Activated CD8-positive, alpha-beta memory T cell treated with anti-CD3 and anti-CD28 coated beads, Interleukin-2, amount 50 U/mL, for 4 hours (primary cell): ENCODE measurements at regions not wholly inside any gene's neighbourhood (a gene's known extent, or its start where the extent isn't known, plus 50 kb on each side); places are given as distances from the start of the nearest gene placed in this dataset.

Source experiments
- DNase-seq: peaks from one replicate; pipeline ENCODE4 v3.0.0-alpha.2; 2020

DNA sequence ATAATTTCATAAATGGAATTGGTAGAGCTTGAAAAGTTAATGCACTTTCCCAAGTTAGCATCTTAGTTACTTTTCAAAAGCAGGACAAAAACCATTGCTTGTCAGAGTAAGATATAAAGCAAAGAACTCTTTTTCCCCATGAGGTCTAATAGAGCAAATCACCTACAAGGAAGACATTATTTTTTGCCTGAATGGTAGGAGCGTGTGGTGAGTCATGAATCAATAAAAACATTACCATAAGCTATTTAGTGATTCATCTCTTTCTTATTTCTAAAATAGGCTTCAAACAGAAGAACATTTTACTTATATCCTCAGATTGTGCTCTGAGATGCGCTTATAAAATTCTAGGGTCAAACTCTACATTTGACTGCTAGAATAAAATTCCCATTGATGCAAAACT lies 109.4 kb upstream of the GPRIN3 start:
- no peak for DNase-seq

- DNase-seq = no peak
These were observed 105.9 kb upstream of the GPRIN3 start for GRCh38 chr4:89413518-89413917.

DNA sequence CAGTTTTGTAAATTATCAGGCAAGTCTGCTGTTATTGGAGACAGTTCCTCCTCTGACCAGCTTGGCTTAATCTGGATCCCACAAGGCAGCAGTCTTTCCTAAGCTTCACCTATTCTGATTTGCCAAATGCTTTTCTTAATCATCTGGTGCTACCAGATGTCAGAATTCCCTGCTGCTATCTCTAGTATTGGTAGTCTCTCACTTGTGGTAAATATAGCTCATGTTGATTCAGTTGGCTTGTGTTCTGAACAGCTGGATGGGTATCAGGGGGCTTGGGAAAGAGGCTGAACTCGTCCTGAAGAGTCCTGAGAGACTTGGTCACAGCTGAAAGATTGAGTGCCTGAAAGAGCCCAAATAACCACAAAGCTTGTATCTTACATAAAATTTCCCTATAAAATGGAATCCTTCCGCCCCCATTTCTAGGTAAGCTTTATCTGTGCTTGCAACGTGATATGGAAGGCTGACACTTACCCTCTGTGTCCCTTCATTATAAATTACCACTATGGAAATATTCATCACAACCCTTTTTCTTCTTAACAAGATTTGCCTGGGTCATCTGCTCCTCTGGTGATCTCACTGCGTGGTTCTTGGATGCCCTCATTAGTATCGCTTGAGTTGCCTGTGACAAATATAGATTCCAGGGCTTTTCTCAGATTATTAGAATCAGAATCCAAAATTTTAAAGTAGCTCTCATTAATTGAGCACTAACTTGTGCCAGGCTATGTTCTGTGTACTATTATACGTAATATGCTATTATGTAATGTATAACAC lies 104.1 kb upstream of the GPRIN3 start:
- DNase-seq = no peak

- no peak for DNase-seq
These were observed 103.1 kb upstream of the GPRIN3 start for GRCh38 chr4:89410687-89411086.

GRCh38 chr4:89404530-89404929 lies 96.9 kb upstream of the GPRIN3 start:
- DNase-seq = no peak

GRCh38 chr4:89403826-89404225 lies 96.2 kb upstream of the GPRIN3 start:
- DNase-seq = no peak

DNA sequence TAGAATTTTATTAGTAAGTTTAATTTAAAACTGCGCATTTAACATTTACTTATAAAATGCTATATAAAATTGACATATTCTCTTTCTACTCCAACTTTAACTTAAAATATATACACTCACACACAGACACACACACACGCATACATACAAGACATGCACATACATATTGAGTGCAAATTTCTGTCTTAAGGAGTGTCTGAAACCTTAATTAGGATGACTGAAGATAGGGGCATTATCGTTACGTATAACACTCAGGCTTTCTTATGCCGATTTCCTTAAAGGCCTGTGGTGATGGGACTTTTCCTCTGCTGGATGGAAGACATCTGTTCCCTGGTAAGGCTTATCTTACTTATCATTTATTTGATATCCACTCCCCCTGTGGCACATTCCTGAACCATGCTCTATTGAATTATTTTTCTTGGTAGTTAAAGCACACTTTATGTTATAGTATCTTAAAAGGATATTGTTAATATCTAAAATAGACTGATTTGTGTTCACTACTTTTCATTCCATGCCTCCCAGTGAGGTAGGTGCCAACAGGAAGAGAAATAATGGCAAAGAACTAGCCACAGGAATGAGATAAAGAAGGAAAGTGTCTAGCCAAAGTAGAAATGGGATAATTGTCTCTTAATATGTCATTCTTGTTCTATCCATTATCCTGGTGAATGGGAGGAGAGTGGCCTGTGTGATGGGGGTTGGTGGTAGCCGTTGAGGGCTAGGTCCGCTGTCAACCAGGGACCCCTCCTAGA lies 92.9 kb upstream of the GPRIN3 start:
- no peak for DNase-seq

- DNase-seq = no peak
These were observed 91.0 kb upstream of the GPRIN3 start for GRCh38 chr4:89398644-89399043.

GRCh38 chr4:89398146-89398545 lies 90.5 kb upstream of the GPRIN3 start:
- no peak for DNase-seq

DNA sequence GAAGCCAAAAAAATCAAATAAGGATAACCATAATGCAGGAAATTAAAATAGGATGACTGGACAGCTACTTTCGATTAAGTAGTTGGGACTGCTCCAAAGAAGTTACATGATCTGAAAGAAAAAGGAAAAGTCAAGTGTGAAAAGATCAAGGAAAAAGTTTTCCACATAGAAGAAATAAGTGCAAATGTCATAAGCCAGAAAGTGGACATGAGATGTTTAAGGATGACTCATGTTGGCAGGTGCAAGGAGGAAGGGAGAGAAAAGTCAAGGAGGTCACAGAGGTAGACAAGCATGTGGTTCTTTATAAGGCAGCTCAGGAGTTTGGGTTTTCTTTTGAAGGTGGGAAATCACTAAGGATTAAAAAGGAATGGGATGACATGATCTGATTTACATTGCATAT lies 89.8 kb upstream of the GPRIN3 start:
- no peak for DNase-seq

DNA sequence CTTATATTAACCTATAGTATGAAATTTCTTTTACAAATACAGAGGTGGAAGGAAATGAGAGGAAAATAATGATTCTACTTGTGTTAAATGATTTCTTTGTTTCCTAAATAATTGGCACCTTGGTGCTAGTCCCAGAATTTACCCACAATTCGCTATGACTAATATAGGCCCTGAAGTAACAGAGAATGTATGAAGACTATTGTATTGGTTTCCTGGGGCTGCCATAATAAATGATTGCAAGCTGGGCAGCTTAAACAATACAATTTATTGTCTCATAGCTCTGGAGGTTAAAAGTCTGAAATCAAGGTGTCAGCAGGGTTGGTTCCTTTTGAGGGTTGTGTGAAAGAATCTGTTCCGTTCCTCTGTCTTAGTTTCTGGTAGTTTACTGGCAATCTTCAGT lies 74.8 kb upstream of the GPRIN3 start:
- DNase-seq = no peak

GRCh38 chr4:89380980-89381379 lies 73.4 kb upstream of the GPRIN3 start:
- no peak for DNase-seq

DNA sequence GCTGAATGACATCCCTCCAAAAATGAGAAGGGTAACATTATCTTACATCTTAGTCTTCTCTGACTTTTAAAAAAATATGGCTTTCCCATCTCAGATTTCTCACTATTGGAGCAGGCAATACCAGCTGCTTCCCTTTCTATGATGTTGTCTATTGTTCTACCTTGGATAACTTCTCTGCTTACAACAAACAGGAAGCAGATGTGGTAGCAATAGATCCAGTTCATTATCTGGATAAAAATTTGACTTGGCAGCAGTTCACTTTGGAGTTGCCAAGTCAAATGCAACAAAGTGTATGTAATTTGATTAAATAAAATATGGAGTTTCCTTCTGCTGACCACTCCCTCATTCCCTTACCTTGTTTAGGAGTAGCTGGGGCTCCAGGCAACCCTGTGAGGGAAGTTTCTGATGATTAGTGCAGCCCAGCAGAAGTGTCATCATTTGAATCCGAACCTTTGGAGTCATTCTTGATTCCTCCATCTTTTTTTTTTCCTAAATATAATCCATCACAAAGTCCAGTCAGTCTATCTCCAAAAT lies 72.0 kb upstream of the GPRIN3 start:
- DNase-seq = no peak

GRCh38 chr4:89373394-89373793 lies 65.8 kb upstream of the GPRIN3 start:
- no peak for DNase-seq

DNA sequence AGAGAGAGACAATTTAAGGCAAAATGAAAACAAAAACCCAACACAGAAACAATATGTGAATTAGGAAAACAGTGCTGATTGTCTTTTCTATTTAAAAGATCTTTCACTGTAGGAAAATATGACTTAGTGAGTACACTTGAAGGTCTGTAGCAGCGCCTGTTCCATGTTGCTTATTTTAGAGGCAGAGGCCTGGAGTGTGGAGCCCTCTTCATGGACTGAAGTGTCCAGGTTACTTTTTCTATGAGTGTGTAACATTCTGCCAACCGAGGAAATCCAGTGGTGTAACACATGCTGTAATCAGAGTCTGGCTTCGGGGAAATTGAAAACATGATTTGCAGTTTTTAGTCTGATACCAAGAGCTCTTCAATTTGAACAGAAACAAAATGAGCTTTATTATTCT lies 64.0 kb upstream of the GPRIN3 start:
- no peak for DNase-seq

DNA sequence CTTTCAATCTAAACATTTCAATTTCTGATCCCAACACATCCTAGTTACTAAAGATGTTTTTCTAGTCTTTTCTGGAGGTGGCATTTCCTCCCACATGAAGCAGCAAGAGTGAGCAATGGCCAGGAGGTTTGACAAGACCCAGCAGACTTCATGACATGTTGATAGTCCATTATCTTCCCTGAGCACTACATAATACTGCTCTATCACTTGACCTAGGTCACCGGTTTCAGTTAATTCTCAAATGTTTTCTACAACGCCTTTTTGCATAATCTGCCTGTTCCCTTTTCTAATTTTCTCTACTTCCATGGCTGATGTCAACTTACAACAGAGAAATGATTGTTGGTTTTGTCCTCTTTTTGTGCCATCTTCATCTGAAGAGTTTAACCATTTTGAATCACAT lies 62.0 kb upstream of the GPRIN3 start:
- DNase-seq = no peak

DNA sequence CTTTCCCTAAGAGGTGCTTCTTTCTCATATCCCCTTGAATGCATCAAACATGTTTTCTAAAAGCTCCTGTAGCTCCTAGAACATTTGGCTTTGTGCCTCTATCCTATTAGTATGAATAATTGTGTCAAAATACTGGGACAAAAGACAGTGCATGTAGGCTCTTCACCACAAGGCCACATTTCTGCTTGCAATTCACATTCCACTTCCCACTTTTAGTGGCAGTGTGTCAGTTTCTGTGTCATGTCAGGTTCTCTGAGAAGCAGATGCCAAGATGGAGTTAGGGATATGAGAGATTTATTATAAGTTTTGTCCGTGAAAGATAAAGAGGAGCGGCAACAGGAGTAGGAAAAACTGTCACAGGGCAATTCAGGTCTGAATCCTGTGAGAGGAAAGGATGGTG lies 61.3 kb upstream of the GPRIN3 start:
- DNase-seq = no peak

DNA sequence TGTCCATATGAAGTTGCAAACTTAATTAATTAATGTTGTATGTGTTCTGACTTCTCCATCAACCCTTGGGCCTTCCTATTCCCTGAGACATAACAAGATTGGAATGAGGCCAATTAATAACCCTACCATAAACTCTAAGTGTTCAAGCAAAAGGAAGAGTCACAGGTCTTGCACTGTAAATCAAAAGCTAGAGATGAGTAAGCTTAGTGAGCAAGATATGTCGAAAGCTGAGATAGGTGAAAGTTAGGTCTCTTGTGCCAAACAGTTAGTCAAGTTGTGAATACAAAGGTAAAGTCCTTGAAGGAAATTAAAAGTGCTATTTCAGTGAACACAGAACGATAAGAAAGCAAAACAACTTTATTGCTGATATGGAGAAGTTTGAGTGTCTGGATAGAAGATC lies 58.2 kb upstream of the GPRIN3 start:
- no peak for DNase-seq

DNA sequence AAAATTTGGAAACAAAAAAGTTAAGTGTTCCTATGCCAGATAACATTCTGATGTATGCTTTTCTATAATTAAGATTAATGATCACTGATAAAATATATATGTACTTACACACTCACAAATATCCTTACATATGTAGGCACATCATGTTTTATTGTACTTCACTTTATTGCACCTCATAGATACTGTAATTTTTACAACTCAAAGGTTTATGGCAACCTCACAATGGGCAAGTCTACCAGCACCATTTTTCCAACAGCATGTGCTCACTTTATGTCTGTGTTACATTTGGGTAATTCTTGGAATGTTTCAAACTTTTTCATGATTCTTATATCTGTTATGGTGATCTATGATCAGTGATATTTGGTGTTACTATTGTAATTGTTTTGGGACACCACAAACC lies 57.8 kb upstream of the GPRIN3 start:
- DNase-seq = no peak

DNA sequence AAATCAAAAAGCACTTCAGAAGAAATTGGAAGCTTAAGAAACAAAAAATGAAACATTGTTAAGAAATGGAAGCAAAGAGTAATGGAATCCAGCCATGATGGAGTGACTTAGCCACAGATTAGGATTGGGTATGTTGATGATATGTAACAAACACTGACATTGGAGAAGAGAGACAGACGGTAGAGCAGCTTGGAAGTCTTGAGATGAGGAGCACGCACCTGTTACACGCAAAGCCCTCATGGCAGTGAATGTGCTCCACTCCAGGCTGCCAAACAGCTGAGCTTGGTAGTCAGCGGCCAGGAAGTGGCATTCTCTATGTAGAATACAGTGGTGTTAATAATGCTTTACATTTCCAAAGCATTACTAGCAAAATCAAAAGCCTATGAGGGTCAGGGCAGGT lies 56.9 kb upstream of the GPRIN3 start:
- DNase-seq = no peak

- DNase-seq = no peak
These were observed 56.2 kb upstream of the GPRIN3 start for GRCh38 chr4:89363786-89364185.

- no peak for DNase-seq
These were observed 51.5 kb upstream of the GPRIN3 start for GRCh38 chr4:89358935-89359638.

DNA sequence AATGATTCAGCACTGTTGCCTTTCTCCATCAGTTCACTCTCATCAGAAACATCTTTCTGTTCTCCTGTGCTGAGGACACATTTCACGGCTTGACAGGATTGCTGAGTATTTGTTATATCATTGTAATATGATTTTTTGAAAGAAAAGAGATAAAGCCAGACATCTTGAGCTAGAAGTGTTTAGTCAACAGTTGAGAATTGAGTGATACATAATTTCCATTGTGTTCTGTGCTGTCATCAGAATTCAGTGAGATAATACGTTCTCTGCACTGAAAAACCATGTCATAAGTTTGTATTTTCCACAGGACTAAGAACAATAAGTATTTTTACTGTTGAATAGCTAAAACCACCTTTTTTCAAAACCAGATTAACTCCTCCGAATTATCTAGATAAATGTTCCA lies 50.2 kb upstream of the GPRIN3 start:
- no peak for DNase-seq
